ENCODE measurements at regions not wholly inside any gene's neighbourhood (a gene's known extent, or its start where the extent isn't known, plus 50 kb on each side); places are given as distances from the start of the nearest gene placed in this dataset.
"Not testable (repeated sequence)": the region's sequence is repeated elsewhere in the genome, so short reads cannot be mapped to it uniquely, and the experiment has no call there.

DNA sequence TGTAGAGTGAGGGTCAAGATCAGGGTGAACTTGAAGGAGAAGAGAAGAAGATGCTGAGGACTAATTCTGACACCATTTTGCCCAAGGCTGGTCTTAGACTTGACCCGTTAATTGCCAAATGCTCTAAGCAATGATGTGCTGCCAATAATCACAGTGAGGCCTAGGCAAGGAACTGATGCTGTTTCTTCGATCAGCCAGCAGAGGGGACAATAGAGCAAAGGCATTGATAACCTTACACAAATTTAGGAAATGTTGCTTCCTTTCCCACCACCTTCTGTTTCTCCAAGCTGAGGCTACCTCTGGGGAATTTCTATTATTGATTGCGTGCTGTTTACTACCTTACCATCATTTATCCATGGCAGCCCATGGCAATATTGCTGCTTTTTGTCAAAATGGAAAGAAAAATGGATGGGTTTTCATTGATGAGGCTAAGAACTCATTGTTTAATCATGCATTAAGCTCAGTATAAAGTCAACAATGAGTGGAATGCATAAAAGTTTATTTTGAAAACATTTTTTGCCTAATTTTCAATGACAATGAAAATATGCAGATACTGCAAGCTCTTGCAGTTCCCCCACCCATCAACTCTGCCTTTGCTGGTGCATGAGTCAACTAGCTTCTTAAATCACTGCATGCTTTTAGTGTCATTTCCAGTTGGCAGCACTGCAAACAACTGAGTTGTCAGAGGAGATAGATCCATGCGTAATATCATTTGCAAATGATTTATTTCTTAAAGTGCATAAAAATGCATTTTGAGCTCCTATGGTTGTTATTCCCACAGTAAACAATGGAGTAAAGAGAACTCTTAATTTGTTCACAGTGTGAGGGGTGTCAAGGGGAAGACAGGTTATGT, 116.4 kb upstream of the NYAP2 start:
- H3K4me1 Mint-ChIP-seq = peaks cover 0 to 1% (median 0%) of the 10 kb centered on the region in 3 donors
- H3K36me3 Mint-ChIP-seq = no peaks in the 10 kb centered on the region
- peaks cover 2% of the 10 kb centered on the region for H3K27me3 Mint-ChIP-seq
- no peak overlapping the region for H3K27ac Mint-ChIP-seq
- H3K9me3 Mint-ChIP-seq = peaks cover 0 to 5% (median 3%) of the 10 kb centered on the region in 3 donors
- H3K4me3 Mint-ChIP-seq = no peak overlapping the region

DNA sequence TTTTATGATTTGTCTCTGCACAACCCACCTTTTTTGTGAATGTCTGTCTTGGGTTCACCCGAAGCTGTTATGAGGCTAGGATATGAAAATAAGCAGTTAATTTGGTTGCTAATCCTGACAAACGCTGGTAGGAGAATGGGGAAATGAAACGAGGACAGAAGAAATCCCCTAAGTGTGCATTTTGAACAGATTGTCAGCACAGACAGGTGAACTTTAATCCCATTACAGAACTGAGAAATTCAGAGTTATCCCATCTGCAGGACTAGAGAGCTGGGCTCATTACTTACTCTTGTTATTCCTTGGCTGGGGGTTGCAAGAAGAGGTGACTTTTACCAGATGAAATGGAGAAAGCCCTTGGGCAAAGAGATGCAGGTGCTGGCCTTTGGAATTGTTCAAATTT, 123.3 kb upstream of the NYAP2 start:
- Mint-ChIP-seq H3K4me1 (peaks cover 6 to 23% (median 22%) of the 10 kb centered on the region in 3 donors), H3K36me3 (no peaks in the 10 kb centered on the region), H3K27ac (peak overlapping the region in 1 of 3 donors; percentile 48), H3K27me3 (peaks cover 2% of the 10 kb centered on the region), H3K4me3 (peak overlapping the region in 1 of 4 donors; percentile 83), H3K9me3 (peaks cover 0 to 5% (median 3%) of the 10 kb centered on the region in 3 donors)

DNA sequence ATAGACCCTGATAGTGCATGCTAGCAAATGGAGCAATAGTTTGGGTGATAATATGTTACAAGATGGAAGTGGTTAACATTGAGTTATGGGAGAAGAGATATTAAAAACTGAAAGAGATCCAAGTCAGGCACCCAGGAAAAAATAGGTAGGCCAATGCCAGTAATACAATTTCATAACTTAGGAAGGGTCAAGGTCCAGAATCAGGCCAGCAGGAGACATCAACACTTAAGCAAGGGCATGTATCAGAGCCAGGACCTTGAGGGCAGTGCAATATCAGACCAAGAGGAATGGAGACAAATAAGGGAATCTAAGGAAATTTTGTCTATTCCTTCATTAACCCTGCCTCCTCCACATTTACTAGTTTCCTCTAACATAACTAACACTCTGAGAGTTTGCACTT, 124.1 kb upstream of the NYAP2 start:
- Mint-ChIP-seq H3K9me3 (peaks cover 0 to 3% (median under 1%) of the 10 kb centered on the region in 3 donors), H3K27me3 (no peaks in the 10 kb centered on the region), H3K4me3 (no peak overlapping the region), H3K4me1 (peaks cover 6 to 29% (median 27%) of the 10 kb centered on the region in 3 donors), H3K27ac (no peak overlapping the region), H3K36me3 (no peaks in the 10 kb centered on the region)

DNA sequence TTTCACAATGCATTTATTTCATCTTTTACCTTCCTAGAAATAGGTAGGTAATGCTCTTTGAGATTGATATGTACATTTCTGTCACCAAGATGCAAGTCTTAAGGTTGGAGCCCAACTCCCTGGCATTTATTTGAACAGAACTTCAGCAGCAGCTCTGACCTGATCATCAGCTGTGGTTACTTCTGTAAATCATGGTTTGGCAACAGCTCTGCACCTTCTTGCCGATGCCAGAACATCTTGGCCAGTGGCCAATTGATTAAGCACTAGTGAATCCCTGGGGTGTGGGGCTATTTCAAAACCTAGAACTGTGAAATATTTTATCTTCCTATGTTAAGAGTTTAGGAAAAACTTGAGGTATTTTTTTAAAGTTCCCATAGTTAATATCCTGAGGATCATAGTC, 124.8 kb upstream of the NYAP2 start:
- H3K4me1 Mint-ChIP-seq = peaks cover 9 to 33% (median 32%) of the 10 kb centered on the region in 3 donors
- no peaks in the 10 kb centered on the region for H3K9me3 Mint-ChIP-seq
- no peaks in the 10 kb centered on the region for H3K36me3 Mint-ChIP-seq
- no peaks in the 10 kb centered on the region for H3K27me3 Mint-ChIP-seq
- H3K4me3 Mint-ChIP-seq = peak overlapping the region in 2 of 4 donors; percentile 70 to 81
- H3K27ac Mint-ChIP-seq = no peak overlapping the region

DNA sequence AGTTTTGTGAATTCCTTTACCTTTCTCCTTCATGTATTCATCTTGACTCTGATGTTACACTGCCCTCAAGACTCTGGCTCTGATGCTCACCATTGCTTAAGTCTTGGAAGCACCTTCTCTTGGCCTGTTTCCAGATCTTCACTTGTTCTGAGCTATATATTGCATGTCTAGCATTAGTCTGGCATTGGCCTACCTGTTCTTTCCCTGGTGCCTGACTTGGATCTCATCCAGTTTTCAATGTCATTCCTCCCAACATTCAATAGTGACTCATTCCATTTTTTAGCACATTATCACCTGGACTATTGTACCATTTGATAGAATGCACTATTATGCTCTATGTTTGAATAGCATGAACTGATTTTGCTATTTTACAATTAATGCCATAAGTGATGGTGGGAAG, 127.3 kb upstream of the NYAP2 start:
- H3K36me3 Mint-ChIP-seq = no peaks in the 10 kb centered on the region
- no peak overlapping the region for H3K4me3 Mint-ChIP-seq
- H3K27ac Mint-ChIP-seq = no peak overlapping the region
- H3K27me3 Mint-ChIP-seq = no peaks in the 10 kb centered on the region
- H3K4me1 Mint-ChIP-seq = peaks cover 9 to 33% (median 33%) of the 10 kb centered on the region in 3 donors
- no peaks in the 10 kb centered on the region for H3K9me3 Mint-ChIP-seq

DNA sequence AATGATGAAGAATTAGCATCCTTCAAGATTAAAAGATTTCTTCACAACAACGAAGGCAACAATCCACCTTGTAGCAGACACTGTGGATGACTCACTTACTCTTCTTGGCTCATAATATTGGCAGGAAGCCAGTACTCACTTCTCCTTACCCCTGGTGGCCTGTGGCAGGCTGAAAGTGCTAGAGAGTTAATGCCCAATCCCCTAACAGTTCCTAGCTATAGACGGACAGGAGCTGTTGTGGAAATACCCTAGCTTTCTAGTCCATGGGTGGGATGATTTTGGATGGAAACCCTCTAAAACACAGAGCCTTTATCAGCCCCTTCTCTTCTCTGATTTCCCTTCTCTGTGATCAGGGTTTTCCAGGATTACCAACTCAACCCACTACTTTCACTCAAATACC, 128.6 kb upstream of the NYAP2 start:
- H3K27ac Mint-ChIP-seq = peak overlapping the region in 1 of 3 donors; percentile 16
- H3K9me3 Mint-ChIP-seq = no peaks in the 10 kb centered on the region
- H3K36me3 Mint-ChIP-seq = no peaks in the 10 kb centered on the region
- peaks cover 4 to 27% (median 26%) of the 10 kb centered on the region in 3 donors for H3K4me1 Mint-ChIP-seq
- H3K27me3 Mint-ChIP-seq = no peaks in the 10 kb centered on the region
- peak overlapping the region in 2 of 4 donors; percentile 28 to 50 for H3K4me3 Mint-ChIP-seq

DNA sequence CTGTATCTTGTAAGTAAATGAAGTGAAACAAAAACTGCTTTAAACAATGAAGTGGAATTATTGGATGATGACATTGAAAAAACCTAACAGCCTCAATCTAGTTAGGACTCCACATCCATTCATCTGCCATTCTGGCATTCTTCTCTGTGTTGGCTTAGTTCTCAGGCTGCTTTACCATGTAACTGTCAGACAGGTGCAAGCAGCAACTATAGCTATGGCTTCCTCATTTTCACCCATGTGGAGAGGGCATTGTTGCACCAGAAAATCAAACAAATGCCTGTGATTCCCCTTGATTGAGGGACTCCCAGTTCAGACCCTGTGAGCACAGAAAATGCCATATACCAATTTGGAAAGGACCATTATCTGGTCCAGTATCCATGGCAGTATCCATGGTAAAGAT, 129.5 kb upstream of the NYAP2 start:
- H3K4me3 Mint-ChIP-seq = no peak overlapping the region
- H3K27ac Mint-ChIP-seq = no peak overlapping the region
- H3K36me3 Mint-ChIP-seq = no peaks in the 10 kb centered on the region
- no peaks in the 10 kb centered on the region for H3K27me3 Mint-ChIP-seq
- no peaks in the 10 kb centered on the region for H3K9me3 Mint-ChIP-seq
- H3K4me1 Mint-ChIP-seq = peaks cover 4 to 24% (median 23%) of the 10 kb centered on the region in 3 donors

DNA sequence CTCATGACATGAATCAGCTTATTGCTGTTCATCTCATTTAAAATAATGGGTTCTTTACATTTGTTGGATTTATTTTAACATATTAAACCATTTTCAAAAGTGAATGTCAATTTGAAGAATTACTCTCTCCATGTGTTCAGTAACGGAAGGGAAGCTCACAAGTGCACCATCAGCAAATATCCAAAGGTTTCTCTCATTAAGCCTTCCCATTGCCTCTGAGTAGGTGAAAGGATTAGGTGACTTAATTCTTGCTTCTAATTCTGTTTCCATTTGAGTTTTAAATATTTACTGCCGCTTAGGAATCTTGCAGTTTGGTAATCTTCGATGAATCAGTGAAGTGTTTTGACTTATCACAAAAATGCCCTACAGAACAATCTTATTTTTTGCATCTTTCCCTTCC, 145.1 kb upstream of the NYAP2 start:
- Mint-ChIP-seq H3K27ac (no peak overlapping the region), H3K9me3 (peaks cover 1 to 11% (median 4%) of the 10 kb centered on the region in 3 donors), H3K4me1 (no peaks in the 10 kb centered on the region), H3K4me3 (no peak overlapping the region), H3K27me3 (peaks cover 3% of the 10 kb centered on the region), H3K36me3 (no peaks in the 10 kb centered on the region)

DNA sequence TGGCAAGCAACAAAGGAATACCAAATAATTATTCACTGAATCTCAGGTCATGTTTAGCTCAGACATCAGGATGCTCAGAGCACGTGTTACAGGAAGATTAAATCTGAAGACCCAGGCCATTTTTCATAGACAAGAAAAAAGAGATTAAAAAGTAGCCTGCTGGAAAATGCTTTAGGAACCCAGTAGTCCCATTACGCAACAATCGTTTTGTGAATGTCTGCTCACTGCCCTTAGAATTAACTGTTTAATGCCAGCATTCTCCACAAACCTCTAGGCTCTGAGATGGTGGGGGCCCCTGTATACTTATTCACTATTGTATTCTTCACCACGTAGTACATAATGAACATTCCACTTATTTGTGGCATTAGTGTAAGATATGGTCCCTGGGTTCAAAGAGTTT, 154.6 kb upstream of the NYAP2 start:
- H3K4me1 Mint-ChIP-seq = no peaks in the 10 kb centered on the region
- H3K27ac Mint-ChIP-seq = no peak overlapping the region
- no peak overlapping the region for H3K4me3 Mint-ChIP-seq
- no peaks in the 10 kb centered on the region for H3K36me3 Mint-ChIP-seq
- H3K9me3 Mint-ChIP-seq = peaks cover 0 to 3% (median 0%) of the 10 kb centered on the region in 3 donors
- peaks cover 2% of the 10 kb centered on the region for H3K27me3 Mint-ChIP-seq

DNA sequence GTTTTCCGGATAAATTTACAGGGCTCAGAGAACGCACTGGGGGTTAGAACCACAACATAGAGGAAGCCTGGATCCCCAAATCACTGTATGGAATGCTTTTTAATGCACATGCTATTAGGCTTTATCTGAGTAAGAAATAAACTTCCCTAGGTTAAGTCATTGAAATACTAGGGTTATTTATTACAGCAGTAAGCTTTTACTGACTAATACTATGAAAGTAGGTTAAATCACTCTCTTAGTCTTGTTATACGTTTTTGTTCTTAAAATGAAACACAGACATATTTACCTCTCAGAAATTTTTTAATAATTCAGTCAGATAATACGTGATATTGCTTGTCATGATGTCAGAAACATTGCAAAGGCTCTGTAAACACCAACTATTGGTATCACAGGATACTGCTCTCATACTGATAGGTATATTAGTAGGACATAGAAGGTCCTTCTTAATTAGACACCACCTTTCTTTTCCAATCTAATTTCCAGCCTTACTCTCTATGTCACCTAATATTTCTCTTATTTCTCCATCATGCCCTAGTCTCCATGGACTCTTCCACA, 162.7 kb upstream of the NYAP2 start:
- peaks cover 0 to 6% (median 3%) of the 10 kb centered on the region in 3 donors for H3K9me3 Mint-ChIP-seq
- no peak overlapping the region for H3K4me3 Mint-ChIP-seq
- H3K27me3 Mint-ChIP-seq = peaks cover 2% of the 10 kb centered on the region
- H3K27ac Mint-ChIP-seq = no peak overlapping the region
- no peaks in the 10 kb centered on the region for H3K4me1 Mint-ChIP-seq
- H3K36me3 Mint-ChIP-seq = no peaks in the 10 kb centered on the region

DNA sequence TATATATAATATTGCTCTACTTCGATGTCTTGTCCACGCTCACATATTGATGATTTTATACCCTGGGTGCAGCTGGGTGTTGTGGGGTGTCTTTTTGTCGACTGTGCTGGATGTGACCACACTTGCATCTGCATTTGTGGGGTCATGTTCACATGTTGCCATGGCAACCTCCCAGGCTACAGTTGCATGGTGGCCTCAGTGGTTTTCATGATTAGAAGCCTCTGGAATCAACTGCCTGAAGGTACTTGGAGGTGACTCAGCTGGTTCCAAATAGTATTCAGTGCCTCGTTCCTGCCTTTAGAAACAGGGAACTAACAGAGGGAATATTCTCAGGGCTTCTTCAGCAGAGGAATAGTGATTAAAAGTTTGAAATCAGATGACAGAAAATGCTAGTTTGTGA, 166.3 kb upstream of the NYAP2 start:
- Mint-ChIP-seq H3K27ac (no peak overlapping the region), H3K9me3 (peaks cover 0 to 6% (median 2%) of the 10 kb centered on the region in 3 donors), H3K4me3 (no peak overlapping the region), H3K27me3 (peaks cover 2% of the 10 kb centered on the region), H3K36me3 (no peaks in the 10 kb centered on the region), H3K4me1 (peaks cover 0 to 3% (median 3%) of the 10 kb centered on the region in 3 donors)

DNA sequence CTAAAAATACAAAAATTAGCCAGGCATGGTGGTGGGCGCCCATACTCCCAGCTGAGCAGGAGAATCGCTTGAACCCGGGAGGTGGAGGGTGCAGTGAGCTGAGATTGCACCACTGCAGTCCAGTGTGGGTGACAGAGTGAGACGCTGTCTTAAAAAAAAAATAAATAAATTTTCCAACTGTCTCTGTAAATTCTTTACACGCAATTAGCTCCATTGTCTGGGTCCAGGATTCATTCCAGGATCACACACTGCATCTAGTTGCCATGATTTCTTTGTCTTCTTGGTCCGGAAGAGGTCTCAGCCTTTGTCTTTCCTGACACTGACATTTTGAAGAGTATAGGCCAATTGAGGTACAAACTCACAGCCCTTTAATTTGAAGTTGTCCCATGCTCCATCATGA, 167.6 kb upstream of the NYAP2 start:
- Mint-ChIP-seq H3K27ac (no peak overlapping the region), H3K4me1 (peaks cover 0 to 3% (median 3%) of the 10 kb centered on the region in 3 donors), H3K4me3 (no peak overlapping the region), H3K9me3 (no peaks in the 10 kb centered on the region), H3K27me3 (no peaks in the 10 kb centered on the region), H3K36me3 (no peaks in the 10 kb centered on the region)

DNA sequence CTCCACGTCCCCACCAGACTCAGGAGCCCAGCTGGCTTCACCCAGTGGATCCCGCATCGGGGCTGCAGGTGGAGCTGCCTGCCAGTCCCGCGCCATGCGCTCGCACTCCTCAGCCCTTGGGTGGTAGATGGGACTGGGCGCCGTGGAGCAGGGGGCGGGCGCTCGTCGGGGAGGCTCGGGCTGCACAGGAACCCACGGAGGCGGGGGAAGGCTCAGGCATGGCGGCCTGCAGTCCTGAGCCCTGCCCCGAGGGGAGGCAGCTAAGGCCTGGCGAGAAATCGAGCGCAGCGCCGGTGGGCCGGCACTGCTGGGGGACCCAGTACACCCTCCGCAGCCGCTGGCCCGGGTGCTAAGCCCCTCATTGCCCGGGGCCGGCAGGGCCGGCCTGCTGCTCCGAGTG, 170.2 kb upstream of the NYAP2 start:
- not testable (repeated sequence) for H3K9me3 Mint-ChIP-seq, H3K27ac Mint-ChIP-seq

DNA sequence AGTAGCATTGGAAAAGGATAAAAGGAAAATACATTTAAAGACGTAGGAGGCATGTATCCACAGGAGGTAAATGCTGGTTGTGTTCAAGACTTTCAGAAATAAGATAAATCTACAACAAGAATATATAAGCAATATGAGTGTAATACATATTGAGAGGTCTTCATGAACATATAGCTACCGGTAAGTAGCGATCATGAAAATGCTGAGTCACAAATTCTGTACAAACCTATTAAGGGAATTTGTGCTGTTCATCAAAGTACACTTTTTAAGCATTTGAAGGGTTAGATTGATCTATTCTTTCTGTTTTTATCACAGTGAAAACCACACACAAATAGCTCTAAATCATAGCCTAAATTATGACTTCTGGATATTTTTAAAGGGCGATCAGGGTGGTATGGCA, 173.1 kb upstream of the NYAP2 start:
- no peaks in the 10 kb centered on the region for H3K36me3 Mint-ChIP-seq
- peaks cover 0 to 7% (median 3%) of the 10 kb centered on the region in 3 donors for H3K4me1 Mint-ChIP-seq
- no peak overlapping the region for H3K4me3 Mint-ChIP-seq
- no peaks in the 10 kb centered on the region for H3K27me3 Mint-ChIP-seq
- peaks cover 0 to 3% (median 0%) of the 10 kb centered on the region in 3 donors for H3K9me3 Mint-ChIP-seq
- no peak overlapping the region for H3K27ac Mint-ChIP-seq

More for the DNA sequence above, 170.2 kb upstream of the NYAP2 start:
- H3K4me3 Mint-ChIP-seq = peak overlapping the region in 1 of 4 donors; percentile 12
- H3K36me3 Mint-ChIP-seq, H3K27me3 Mint-ChIP-seq, H3K4me1 Mint-ChIP-seq: not testable (repeated sequence)

DNA sequence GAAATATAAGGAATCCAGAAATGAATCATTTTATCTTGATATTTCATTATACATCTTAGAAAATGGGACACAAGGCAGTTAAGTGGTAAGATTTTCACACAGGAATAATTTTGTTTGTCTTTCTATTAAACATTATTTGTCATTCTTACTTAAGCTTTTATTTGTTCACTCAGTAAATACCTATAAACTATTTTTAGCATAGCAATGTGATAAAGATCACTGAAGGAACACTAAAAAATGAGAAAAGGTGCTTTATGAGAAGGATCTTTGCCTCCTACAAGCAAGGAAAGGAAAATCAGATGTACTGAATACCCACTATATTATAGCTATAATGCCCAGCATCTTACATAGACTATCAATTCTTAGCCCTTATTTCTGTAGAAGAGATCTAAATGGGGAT, 176.2 kb upstream of the NYAP2 start:
- no peak overlapping the region for H3K27ac Mint-ChIP-seq

More for the DNA sequence above, 176.2 kb upstream of the NYAP2 start:
- no peaks in the 10 kb centered on the region for H3K36me3 Mint-ChIP-seq
- no peak overlapping the region for H3K4me3 Mint-ChIP-seq
- peaks cover 0 to 3% (median 0%) of the 10 kb centered on the region in 3 donors for H3K9me3 Mint-ChIP-seq
- H3K27me3 Mint-ChIP-seq = no peaks in the 10 kb centered on the region
- H3K4me1 Mint-ChIP-seq = peaks cover 0 to 4% (median 0%) of the 10 kb centered on the region in 3 donors

Data from IgD-negative memory B cell (primary cell).